ENCODE measurements at regions not wholly inside any gene's neighbourhood (a gene's known extent, or its start where the extent isn't known, plus 50 kb on each side); places are given as distances from the start of the nearest gene placed in this dataset.

DNA sequence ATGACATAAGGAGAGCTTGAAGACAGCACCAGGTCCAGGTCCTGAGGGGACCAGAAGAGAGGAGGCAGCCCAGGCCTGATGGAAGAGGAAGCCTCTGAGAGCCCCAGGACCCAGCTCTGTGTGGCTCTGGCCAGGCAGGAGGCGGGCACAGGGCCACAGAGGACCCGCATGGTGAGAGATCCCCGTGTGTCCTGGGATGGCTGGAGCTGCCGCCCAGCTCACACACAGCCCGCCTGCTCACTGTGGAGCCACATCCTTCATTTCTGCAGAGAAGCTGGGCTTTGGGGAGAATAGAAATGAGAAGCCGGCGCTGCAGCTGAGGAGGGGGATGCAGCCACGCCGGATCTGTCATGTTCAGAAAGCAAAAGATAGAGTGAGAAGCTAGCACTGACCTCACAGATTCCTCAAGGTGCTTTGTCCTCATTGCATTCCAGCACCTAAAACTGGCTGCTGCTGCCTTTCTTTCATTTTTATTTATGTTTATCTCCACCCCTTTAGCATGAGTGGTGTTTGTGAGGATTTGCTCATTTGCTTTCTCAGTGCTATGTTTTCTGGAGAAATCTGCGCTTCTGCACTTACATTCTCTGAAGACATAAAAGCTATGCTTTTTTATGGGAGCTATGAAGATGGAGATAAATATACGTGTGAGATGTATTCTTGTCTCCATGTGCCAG, 307.6 kb upstream of the MYT1L start:
- no peaks in the 10 kb centered on the region for H3K9me3 ChIP-seq
- H3K4me1 ChIP-seq, result no peaks in the 10 kb centered on the region
- no peak overlapping the region for H3K4me3 ChIP-seq
- no peak for DNase-seq
- intact Hi-C loops (cut with DNase I; ENCODE audit: low total_unique reads) (no loop called here), in situ Hi-C loops (cut with MboI; ENCODE audit: low sequenced_read_pairs in 4 of 4) (no loop called here)
- H3K36me3 ChIP-seq, result no peaks in the 10 kb centered on the region
- ATAC-seq, result no peak
- H3K27ac ChIP-seq, result no peak overlapping the region
- TF ChIP-seq POLR2A (IDR thresholded peaks at IDR 0.05), result no peak
- TF ChIP-seq, protein P1, sequence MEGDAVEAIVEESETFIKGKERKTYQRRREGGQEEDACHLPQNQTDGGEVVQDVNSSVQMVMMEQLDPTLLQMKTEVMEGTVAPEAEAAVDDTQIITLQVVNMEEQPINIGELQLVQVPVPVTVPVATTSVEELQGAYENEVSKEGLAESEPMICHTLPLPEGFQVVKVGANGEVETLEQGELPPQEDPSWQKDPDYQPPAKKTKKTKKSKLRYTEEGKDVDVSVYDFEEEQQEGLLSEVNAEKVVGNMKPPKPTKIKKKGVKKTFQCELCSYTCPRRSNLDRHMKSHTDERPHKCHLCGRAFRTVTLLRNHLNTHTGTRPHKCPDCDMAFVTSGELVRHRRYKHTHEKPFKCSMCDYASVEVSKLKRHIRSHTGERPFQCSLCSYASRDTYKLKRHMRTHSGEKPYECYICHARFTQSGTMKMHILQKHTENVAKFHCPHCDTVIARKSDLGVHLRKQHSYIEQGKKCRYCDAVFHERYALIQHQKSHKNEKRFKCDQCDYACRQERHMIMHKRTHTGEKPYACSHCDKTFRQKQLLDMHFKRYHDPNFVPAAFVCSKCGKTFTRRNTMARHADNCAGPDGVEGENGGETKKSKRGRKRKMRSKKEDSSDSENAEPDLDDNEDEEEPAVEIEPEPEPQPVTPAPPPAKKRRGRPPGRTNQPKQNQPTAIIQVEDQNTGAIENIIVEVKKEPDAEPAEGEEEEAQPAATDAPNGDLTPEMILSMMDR (IDR thresholded peaks at IDR 0.05 in 4 of 5, conservative IDR thresholded peaks at IDR 0.05 in 1 of 5), result no peak
- no peaks in the 10 kb centered on the region for H3K27me3 ChIP-seq

DNA sequence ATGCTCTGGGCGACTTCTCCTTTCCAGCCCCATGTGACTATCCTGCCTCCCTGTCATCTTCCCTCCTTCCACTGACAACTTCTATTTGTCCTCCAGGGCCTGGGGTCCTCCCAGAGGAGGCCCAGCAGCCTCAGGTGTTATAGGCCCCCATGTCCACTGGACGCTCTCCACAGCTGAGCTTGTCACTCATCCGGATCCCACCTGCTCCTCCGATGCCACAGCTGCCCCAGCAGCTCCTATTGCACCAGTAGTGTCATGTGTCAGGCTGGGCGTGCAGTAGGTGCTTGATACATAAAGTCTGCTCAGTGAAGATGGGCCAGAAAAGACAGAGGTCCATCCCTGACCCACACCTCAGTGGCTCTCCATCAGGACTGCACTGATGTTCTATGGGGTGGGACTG, 305.7 kb upstream of the MYT1L start:
- ATAC-seq (peak; percentile 62 to 65), DNase-seq (peak in 1 of 2 donors; percentile 34)
- Histone ChIP-seq H3K36me3 (no peaks in the 10 kb centered on the region), H3K4me3 (no peak overlapping the region), H3K27ac (no peak overlapping the region), H3K27me3 (no peaks in the 10 kb centered on the region), H3K9me3 (no peaks in the 10 kb centered on the region), H3K4me1 (no peaks in the 10 kb centered on the region)
- TF ChIP-seq POLR2A (IDR thresholded peaks at IDR 0.05), result no peak
- TF ChIP-seq, protein P1 (IDR thresholded peaks at IDR 0.05 in 4 of 5, conservative IDR thresholded peaks at IDR 0.05 in 1 of 5), result no peak
- intact Hi-C loops (cut with DNase I; ENCODE audit: low total_unique reads) (no loop called here), in situ Hi-C loops (cut with MboI; ENCODE audit: low sequenced_read_pairs in 4 of 4) (no loop called here)

DNA sequence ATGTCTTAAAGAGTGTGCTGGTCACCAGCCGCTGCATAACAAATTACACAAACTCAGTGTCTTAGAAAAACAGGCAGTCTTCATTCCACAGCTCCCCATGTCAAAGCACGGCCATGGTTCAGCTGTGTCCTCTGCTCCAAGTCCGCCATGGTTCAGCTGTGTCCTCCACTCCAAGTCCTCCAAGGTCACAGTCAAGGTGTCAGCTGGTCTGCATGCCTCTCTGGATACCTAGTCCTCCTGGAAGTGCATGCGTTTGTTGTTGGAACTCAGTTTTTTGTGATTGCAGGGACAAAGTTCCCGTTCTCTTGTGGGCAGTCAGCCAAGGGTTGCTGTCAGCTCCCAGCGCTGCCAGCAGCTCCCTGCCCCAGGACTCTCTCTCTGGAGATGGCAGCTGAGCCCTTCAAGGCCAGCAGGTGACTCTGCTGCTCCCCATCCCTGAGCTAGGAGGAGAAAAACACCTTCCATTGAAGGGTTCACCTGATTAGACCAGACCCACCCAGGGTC, 304.0 kb upstream of the MYT1L start:
- intact Hi-C loops (cut with DNase I; ENCODE audit: low total_unique reads) (no loop called here), in situ Hi-C loops (cut with MboI; ENCODE audit: low sequenced_read_pairs in 4 of 4) (no loop called here)
- H3K9me3 ChIP-seq, result no peaks in the 10 kb centered on the region
- no peaks in the 10 kb centered on the region for H3K4me1 ChIP-seq
- DNase-seq (no peak), ATAC-seq (no peak)
- H3K36me3 ChIP-seq, result no peaks in the 10 kb centered on the region
- no peaks in the 10 kb centered on the region for H3K27me3 ChIP-seq
- no peak overlapping the region for H3K27ac ChIP-seq
- TF ChIP-seq, protein P1 (IDR thresholded peaks at IDR 0.05 in 4 of 5, conservative IDR thresholded peaks at IDR 0.05 in 1 of 5), result no peak
- TF ChIP-seq POLR2A (IDR thresholded peaks at IDR 0.05), result no peak
- no peak overlapping the region for H3K4me3 ChIP-seq

DNA sequence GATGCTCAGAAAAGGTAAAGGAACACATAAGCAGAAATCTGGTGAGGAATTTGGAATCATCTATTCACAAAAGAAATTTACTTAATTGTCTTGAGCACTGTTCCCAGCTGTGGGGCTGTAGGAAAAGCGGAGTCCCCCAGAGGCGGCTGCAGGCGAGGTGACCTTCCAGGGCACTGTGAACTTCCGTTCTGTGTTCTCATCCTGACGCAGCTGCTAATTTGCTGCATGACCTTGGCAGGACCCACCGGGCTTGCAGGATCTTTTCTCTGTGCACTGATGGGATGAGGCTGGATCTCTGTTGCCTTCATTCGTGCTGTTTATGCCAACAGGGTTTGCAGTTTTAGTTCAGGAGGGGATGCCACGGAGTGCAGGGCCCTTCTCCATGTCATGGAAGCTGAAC, 301.9 kb upstream of the MYT1L start:
- DNase-seq (no peak), ATAC-seq (no peak)
- Histone ChIP-seq H3K27ac (no peak overlapping the region), H3K36me3 (no peaks in the 10 kb centered on the region), H3K4me3 (no peak overlapping the region), H3K27me3 (no peaks in the 10 kb centered on the region), H3K9me3 (no peaks in the 10 kb centered on the region), H3K4me1 (no peaks in the 10 kb centered on the region)
- no peak for TF ChIP-seq POLR2A (IDR thresholded peaks at IDR 0.05)
- TF ChIP-seq, protein P1 (IDR thresholded peaks at IDR 0.05 in 4 of 5, conservative IDR thresholded peaks at IDR 0.05 in 1 of 5), result no peak
- in situ Hi-C loops (cut with MboI; ENCODE audit: low sequenced_read_pairs in 4 of 4) (no loop called here), intact Hi-C loops (cut with DNase I; ENCODE audit: low total_unique reads) (no loop called here)

DNA sequence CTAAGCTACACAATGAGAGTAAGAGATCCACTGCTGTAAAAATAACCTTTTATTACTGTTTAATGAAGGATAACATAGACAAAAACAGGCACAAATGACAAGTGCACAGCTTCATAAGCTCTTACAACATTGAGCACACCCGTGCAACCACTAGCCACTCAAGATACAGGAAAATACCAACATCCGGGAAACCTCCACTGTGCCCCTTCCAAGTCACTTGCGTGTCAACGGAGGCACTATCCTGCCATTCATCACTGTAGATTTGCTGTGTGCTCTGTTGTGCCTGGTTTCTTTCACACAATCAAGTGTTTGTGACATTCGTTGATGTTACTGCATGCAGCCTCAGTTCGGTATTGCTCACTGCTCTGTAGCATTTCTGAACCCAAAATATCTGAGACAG, 292.9 kb upstream of the MYT1L start:
- Histone ChIP-seq H3K36me3 (no peaks in the 10 kb centered on the region), H3K4me1 (no peaks in the 10 kb centered on the region), H3K4me3 (no peak overlapping the region), H3K27me3 (no peaks in the 10 kb centered on the region), H3K9me3 (no peaks in the 10 kb centered on the region), H3K27ac (no peak overlapping the region)
- DNase-seq (no peak), ATAC-seq (no peak)
- in situ Hi-C loops (cut with MboI; ENCODE audit: low sequenced_read_pairs in 4 of 4) (no loop called here), intact Hi-C loops (cut with DNase I; ENCODE audit: low total_unique reads) (no loop called here)
- TF ChIP-seq POLR2A (IDR thresholded peaks at IDR 0.05), result no peak
- TF ChIP-seq, protein P1 (IDR thresholded peaks at IDR 0.05 in 4 of 5, conservative IDR thresholded peaks at IDR 0.05 in 1 of 5), result no peak

All from gastrocnemius medialis (tissue), 4 donors.